HEK293 (cell line): ENCODE measurements at regions not wholly inside any gene's neighbourhood (a gene's known extent, or its start where the extent isn't known, plus 50 kb on each side); places are given as distances from the start of the nearest gene placed in this dataset.

Experiments
- CTCF ChIA-PET: fragments of 350-600 bp; formaldehyde crosslinking; extraction: SDS; loops from one replicate; lab custom pipeline; 2021; ENCODE audit warnings: antibody characterized with exemption; lab: Yijun Ruan, JAX
- POLR2A ChIA-PET: fragments of 300-600 bp; formaldehyde crosslinking; extraction: SDS; loops from one replicate; lab custom pipeline; 2020; ENCODE audit warnings: antibody characterized with exemption, inconsistent platforms; lab: Yijun Ruan, JAX
- H3K27ac ChIP-seq: fragments of 200-500 bp; sonication (Bioruptor generic); 2 replicates; pipeline ENCODE4 v1.5.1; 2014; ENCODE audit warnings: low read depth, low read length, control low read depth, inconsistent platforms; ENCODE audit errors: extremely low read depth
- H3K36me3 ChIP-seq, 2 experiments: fragments of 200-500 bp in 1 of 2; sonication (Bioruptor generic) in 1 of 2; 1 replicate in 1 of 2; 2 replicates in 1 of 2; pipeline ENCODE4 v1.5.1; 2014 to 2017; ENCODE audit warnings: inconsistent platforms in 2 of 2, low read length in 2 of 2; ENCODE audit not compliant: control insufficient read depth in 2 of 2, insufficient read depth in 1 of 2
- H3K4me1 ChIP-seq: fragments of 200-500 bp; sonication (Bioruptor generic); 2 replicates; pipeline ENCODE4 v1.5.1; 2014; ENCODE audit warnings: mild to moderate bottlenecking, low read length, inconsistent platforms; ENCODE audit not compliant: control insufficient read depth, insufficient read depth
- H3K4me3 ChIP-seq: 2 replicates; pipeline ENCODE4 v1.5.1; 2011; ENCODE audit warnings: low read depth, mild to moderate bottlenecking, control low read depth, low read length, moderate library complexity
- H3K9me3 ChIP-seq: fragments of 200-500 bp; sonication (Bioruptor generic); 2 replicates; pipeline ENCODE4 v1.5.1; 2014; ENCODE audit warnings: low read depth, low read length, inconsistent platforms; ENCODE audit not compliant: control insufficient read depth, insufficient read depth
- BCL11A ChIP-seq: fragments of 450-650 bp; formaldehyde crosslinking; IDR thresholded peaks from 2 replicates; pipeline ENCODE4 v1.5.1; 2016; ENCODE audit warnings: low read depth, missing biosample characterization, missing genetic modification characterization
- KLF8 ChIP-seq: fragments of 450-650 bp; formaldehyde crosslinking; IDR thresholded peaks from 2 replicates; pipeline ENCODE4 v1.5.1; 2016; ENCODE audit warnings: missing biosample characterization, missing genetic modification characterization
- KLF9 ChIP-seq: fragments of 450-650 bp; formaldehyde crosslinking; IDR thresholded peaks from 2 replicates; pipeline ENCODE4 v1.5.1; 2016; ENCODE audit warnings: missing biosample characterization, missing genetic modification characterization, low read depth
- PRDM1 ChIP-seq: fragments of 450-650 bp; formaldehyde crosslinking; IDR thresholded peaks from 2 replicates; pipeline ENCODE4; 2016; ENCODE audit warnings: missing biosample characterization, missing genetic modification characterization
- REPIN1 ChIP-seq: fragments of 450-650 bp; formaldehyde crosslinking; IDR thresholded peaks from 2 replicates; pipeline ENCODE4 v1.5.1; 2017; ENCODE audit warnings: missing biosample characterization, missing genetic modification characterization, low read depth
- SP3 ChIP-seq: fragments of 450-650 bp; formaldehyde crosslinking; IDR thresholded peaks from 2 replicates; pipeline ENCODE4 v1.5.1; 2016; ENCODE audit warnings: missing biosample characterization, missing genetic modification characterization
- TCF7L2 ChIP-seq: IDR thresholded peaks from 2 replicates; pipeline ENCODE4 v1.6.1; 2011; ENCODE audit warnings: low read depth, mild to moderate bottlenecking, inconsistent platforms, low read length, moderate library complexity, borderline replicate concordance
- ZBTB8A ChIP-seq: fragments of 450-650 bp; formaldehyde crosslinking; IDR thresholded peaks from 2 replicates; pipeline ENCODE4 v1.5.1; 2016; ENCODE audit warnings: missing biosample characterization, missing genetic modification characterization
- ZFHX2 ChIP-seq: fragments of 450-650 bp; formaldehyde crosslinking; conservative IDR thresholded peaks from 2 replicates; pipeline ENCODE4 v1.5.1; 2016; ENCODE audit warnings: missing biosample characterization, missing genetic modification characterization
- ZFP3 ChIP-seq: fragments of 450-650 bp; formaldehyde crosslinking; IDR thresholded peaks from 2 replicates; pipeline ENCODE4 v1.5.1; 2016; ENCODE audit warnings: low read depth, missing biosample characterization, missing genetic modification characterization
- ZFP37 ChIP-seq: fragments of 450-650 bp; formaldehyde crosslinking; IDR thresholded peaks from 2 replicates; pipeline ENCODE4 v1.5.1; 2016; ENCODE audit warnings: missing biosample characterization, missing genetic modification characterization
- ZNF10 ChIP-seq: fragments of 450-650 bp; formaldehyde crosslinking; IDR thresholded peaks from 2 replicates; pipeline ENCODE4 v1.5.1; 2017; ENCODE audit warnings: missing biosample characterization, missing genetic modification characterization
- ZNF114 ChIP-seq: fragments of 450-650 bp; formaldehyde crosslinking; IDR thresholded peaks from 2 replicates; pipeline ENCODE4 v1.5.0; 2017; ENCODE audit warnings: missing biosample characterization, missing genetic modification characterization
- ZNF140 ChIP-seq: fragments of 450-650 bp; formaldehyde crosslinking; IDR thresholded peaks from 2 replicates; pipeline ENCODE4 v1.5.1; 2016; ENCODE audit warnings: missing biosample characterization, missing genetic modification characterization
- ZNF146 ChIP-seq: fragments of 450-650 bp; formaldehyde crosslinking; IDR thresholded peaks from 2 replicates; pipeline ENCODE4 v1.5.1; 2016; ENCODE audit warnings: missing biosample characterization, missing genetic modification characterization
- ZNF19 ChIP-seq: fragments of 450-650 bp; formaldehyde crosslinking; IDR thresholded peaks from 2 replicates; pipeline ENCODE4; 2016; ENCODE audit warnings: missing biosample characterization, missing genetic modification characterization, low read depth
- ZNF211 ChIP-seq: fragments of 450-650 bp; formaldehyde crosslinking; IDR thresholded peaks from 2 replicates; pipeline ENCODE4 v1.5.1; 2016; ENCODE audit warnings: low read depth, missing biosample characterization, missing genetic modification characterization
- ZNF24 ChIP-seq: fragments of 450-650 bp; formaldehyde crosslinking; IDR thresholded peaks from 2 replicates; pipeline ENCODE4 v1.5.1; 2016; ENCODE audit warnings: missing biosample characterization, missing genetic modification characterization
- ZNF341 ChIP-seq: fragments of 450-650 bp; formaldehyde crosslinking; IDR thresholded peaks from 2 replicates; pipeline ENCODE4; 2016; ENCODE audit warnings: low read depth, missing biosample characterization, missing genetic modification characterization
- ZNF366 ChIP-seq: fragments of 450-650 bp; formaldehyde crosslinking; conservative IDR thresholded peaks from 2 replicates; pipeline ENCODE4 v1.5.1; 2016; ENCODE audit warnings: missing biosample characterization, missing genetic modification characterization
- ZNF394 ChIP-seq: fragments of 450-650 bp; formaldehyde crosslinking; IDR thresholded peaks from 2 replicates; pipeline ENCODE4 v1.5.1; 2016; ENCODE audit warnings: missing biosample characterization, missing genetic modification characterization, mild to moderate bottlenecking, moderate library complexity, borderline replicate concordance
- ZNF529 ChIP-seq: fragments of 450-650 bp; formaldehyde crosslinking; IDR thresholded peaks from 2 replicates; pipeline ENCODE4 v1.5.1; 2017; ENCODE audit warnings: missing genetic modification characterization, missing biosample characterization; ENCODE audit not compliant: insufficient replicate concordance
- ZNF549 ChIP-seq: fragments of 450-650 bp; IDR thresholded peaks from 2 replicates; pipeline ENCODE4 v1.5.1; 2018; ENCODE audit warnings: missing biosample characterization, missing genetic modification characterization, mild to moderate bottlenecking, inconsistent platforms, moderate library complexity
- ZNF580 ChIP-seq: fragments of 450-650 bp; formaldehyde crosslinking; IDR thresholded peaks from 2 replicates; pipeline ENCODE4 v1.5.1; 2016; ENCODE audit warnings: missing biosample characterization, missing genetic modification characterization
- ZNF747 ChIP-seq: fragments of 450-650 bp; formaldehyde crosslinking; IDR thresholded peaks from 2 replicates; pipeline ENCODE4 v1.5.1; 2016; ENCODE audit warnings: missing biosample characterization, missing genetic modification characterization
- ZNF777 ChIP-seq: fragments of 450-650 bp; formaldehyde crosslinking; IDR thresholded peaks from 2 replicates; pipeline ENCODE4 v1.5.1; 2017; ENCODE audit warnings: missing biosample characterization, missing genetic modification characterization, borderline replicate concordance

DNA sequence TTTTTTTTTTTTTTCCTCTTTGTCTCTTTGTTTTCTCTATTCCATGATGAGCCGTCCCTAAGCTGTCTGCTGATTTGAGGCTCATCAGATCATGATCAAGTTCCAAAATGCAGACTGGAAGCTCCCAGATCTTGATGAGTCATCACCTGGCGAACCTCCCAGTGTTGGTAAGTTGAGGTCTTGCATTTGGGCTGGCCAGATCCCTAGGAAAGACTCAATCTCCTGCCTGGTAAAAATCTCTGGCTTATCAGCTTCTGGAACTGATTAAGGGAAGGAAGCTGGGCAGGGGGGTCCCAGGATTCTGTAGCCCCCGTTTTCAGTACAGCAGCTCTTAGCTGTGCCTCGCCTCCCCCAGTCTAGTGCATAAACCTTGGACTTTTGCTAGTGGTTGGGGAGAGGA, 69.0 kb downstream of the TSPAN17 start (continued):
- TF ChIP-seq KLF9 (tag by site-specific recombination) = no peak
- TF ChIP-seq, all 188 proteins: peak for 5

- TF ChIP-seq ZNF341 (tag by site-specific recombination) (no peak), TCF7L2 (no peak), PRDM1 (tag by site-specific recombination) (no peak), ZNF114 (tag by site-specific recombination) (no peak), ZNF747 (tag by site-specific recombination) (no peak), ZNF146 (tag by site-specific recombination) (no peak), ZNF211 (tag by site-specific recombination) (no peak), ZNF549 (tag by site-specific recombination) (no peak), ZNF529 (no peak), ZNF777 (tag by site-specific recombination) (no peak), REPIN1 (tag by site-specific recombination) (no peak), ZNF10 (tag by site-specific recombination) (no peak), ZFHX2 (tag by site-specific recombination) (no peak), ZNF366 (tag by site-specific recombination) (no peak)
- H3K4me1 ChIP-seq = no peaks in the 10 kb centered on the region
- H3K27ac ChIP-seq = no peak overlapping the region
- CTCF ChIA-PET = interaction anchor here (0.7 to 1.4 kb wide), 2 partner anchors 59 to 84 kb away, joined by 3 read pairs; no protein-coding TSS in a partner anchor
- no peak overlapping the region for H3K4me3 ChIP-seq
- H3K9me3 ChIP-seq = no peaks in the 10 kb centered on the region
- POLR2A ChIA-PET = no interaction called here
- no peaks in the 10 kb centered on the region for H3K36me3 ChIP-seq
Measured at GRCh38 chr5:176719113-176719739, 71.9 kb downstream of the TSPAN17 start.

DNA sequence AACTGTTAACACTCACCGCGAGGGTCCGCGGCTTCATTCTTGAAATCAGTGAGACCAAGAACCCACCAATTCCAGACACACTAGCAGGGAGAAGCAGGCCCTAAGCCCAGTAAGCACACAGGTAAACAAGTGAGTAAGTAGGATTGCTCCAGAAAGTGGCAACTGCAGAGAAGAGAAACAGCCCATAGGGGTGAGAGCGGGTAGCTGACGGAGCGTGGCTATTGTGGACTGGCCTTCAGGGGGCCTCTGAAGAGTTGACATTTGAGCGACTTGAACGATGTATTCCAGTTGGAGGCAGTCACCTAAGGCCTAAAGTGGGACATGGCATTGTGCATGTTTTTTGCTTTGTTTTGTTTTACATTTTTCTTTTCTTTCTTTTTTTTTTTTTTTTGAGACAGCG, 74.2 kb downstream of the TSPAN17 start:
- ChIA-PET CTCF (no interaction called here), POLR2A (no interaction called here)
- no peak for TF ChIP-seq ZFP3 (tag by site-specific recombination)
- no peak for TF ChIP-seq ZNF580 (tag by site-specific recombination)
- no peak for TF ChIP-seq ZNF140 (tag by site-specific recombination)
- no peak for TF ChIP-seq ZFP37 (tag by site-specific recombination)
- TF ChIP-seq ZNF24 (tag by site-specific recombination) = no peak
- TF ChIP-seq SP3 (tag by site-specific recombination) = no peak
- TF ChIP-seq ZNF19 (tag by site-specific recombination) = no peak
- no peak for TF ChIP-seq ZBTB8A
- no peak for TF ChIP-seq KLF8 (tag by site-specific recombination)
- no peak overlapping the region for H3K4me3 ChIP-seq
- no peaks in the 10 kb centered on the region for H3K4me1 ChIP-seq
- H3K9me3 ChIP-seq = no peaks in the 10 kb centered on the region
- no peaks in the 10 kb centered on the region for H3K36me3 ChIP-seq
- H3K27ac ChIP-seq = no peak overlapping the region

DNA sequence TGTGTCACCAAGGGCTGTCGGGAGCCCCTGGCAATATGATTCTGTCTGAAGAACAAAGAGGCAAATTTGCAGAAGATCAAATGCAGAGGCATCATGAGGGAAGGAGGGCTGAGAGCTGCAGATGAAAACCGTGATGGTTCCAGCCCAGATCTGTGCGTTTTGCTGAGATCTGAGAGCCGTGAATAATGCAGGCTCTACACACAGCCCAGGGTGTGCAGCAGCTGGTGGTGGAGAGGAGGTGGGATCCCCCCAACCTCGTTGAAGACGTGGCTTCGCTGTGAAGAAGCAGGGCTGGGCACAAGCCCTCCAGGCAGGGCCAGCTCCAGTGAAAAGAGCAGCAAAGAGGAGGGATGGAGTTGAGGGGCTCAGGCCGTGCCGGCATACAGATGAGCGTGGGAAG, 75.5 kb downstream of the TSPAN17 start:
- no peak for TF ChIP-seq BCL11A (tag by site-specific recombination)
- TF ChIP-seq ZNF10 (tag by site-specific recombination) = no peak
- TF ChIP-seq ZNF394 (tag by site-specific recombination) = no peak
- no peaks in the 10 kb centered on the region for H3K9me3 ChIP-seq
- ChIA-PET POLR2A (no interaction called here), CTCF (no interaction called here)
- H3K4me1 ChIP-seq = no peaks in the 10 kb centered on the region
- no peak overlapping the region for H3K27ac ChIP-seq
- no peak overlapping the region for H3K4me3 ChIP-seq
- no peaks in the 10 kb centered on the region for H3K36me3 ChIP-seq
